Transverse colon (tissue), 4 donors: ENCODE measurements at regions not wholly inside any gene's neighbourhood (a gene's known extent, or its start where the extent isn't known, plus 50 kb on each side); places are given as distances from the start of the nearest gene placed in this dataset.
A peak's percentile ranks its signal among the peaks of the same experiment; 100 is the strongest.

Experiments
- DNase-seq: peaks from one replicate; pipeline ENCODE4 v3.0.0-alpha.2; 2019
- H3K27ac ChIP-seq, 4 donors: fragments of 200-600 bp; sonication (generic); 2 replicates each; pipeline ENCODE4 v1.5.1; 2016 to 2018; ENCODE audit warnings: inconsistent platforms in 4 of 4
- H3K27me3 ChIP-seq: fragments of 200-600 bp; sonication (generic); 2 replicates; pipeline ENCODE4 v1.5.1; 2017; ENCODE audit warnings: inconsistent platforms
- H3K36me3 ChIP-seq, 4 donors: fragments of 200-600 bp; sonication (generic); 2 replicates each; pipeline ENCODE4 v1.5.1; 2017 to 2019; ENCODE audit warnings: inconsistent platforms in 4 of 4
- H3K4me1 ChIP-seq, 4 donors: fragments of 200-600 bp; sonication (generic); 2 replicates each; pipeline ENCODE4 v1.5.1; 2017 to 2020; ENCODE audit warnings: inconsistent platforms in 4 of 4
- H3K4me3 ChIP-seq, 4 donors: fragments of 200-600 bp; sonication (generic); 1 replicate in 1 of 4; 2 replicates in 3 of 4; pipeline versions ENCODE4 v1.5.1 to v1.6.1; 2017 to 2019; ENCODE audit warnings: inconsistent platforms in 4 of 4
- H3K9me3 ChIP-seq, 2 donors: fragments of 200-600 bp; sonication (generic); 2 replicates each; pipeline ENCODE4 v1.5.1; 2017 to 2019; ENCODE audit warnings: inconsistent platforms in 2 of 2
- CTCF ChIP-seq, 5 experiments: fragments of 200-600 bp in 3 of 5; fragments of 450-650 bp in 2 of 5; sonication (generic) in 3 of 5; IDR thresholded peaks; 1 replicate in 2 of 5; 2 replicates in 3 of 5; pipeline ENCODE4 v1.5.1; 2016 to 2017; ENCODE audit warnings: antibody characterized with exemption in 5 of 5, inconsistent platforms in 3 of 5, mild to moderate bottlenecking in 2 of 5, moderate library complexity in 1 of 5
- EP300 ChIP-seq: sonication (generic); formaldehyde crosslinking; IDR thresholded peaks from one replicate; pipeline ENCODE4 v1.6.1; 2017; ENCODE audit warnings: antibody characterized with exemption, low read depth
- POLR2A ChIP-seq: fragments of 450-650 bp; IDR thresholded peaks from one replicate; pipeline ENCODE4 v1.6.1; 2016; ENCODE audit warnings: antibody characterized with exemption, mild to moderate bottlenecking, moderate library complexity
- POLR2AphosphoS5 ChIP-seq, 3 donors: sonication (generic); formaldehyde crosslinking; IDR thresholded peaks; one replicate each; pipeline ENCODE4 v1.6.1; 2016; ENCODE audit warnings: antibody characterized with exemption in 3 of 3
- WGBS, 2 donors: methylation state at CpG; one replicate each; pipeline ENCODE4 v1.1.5; 2018; ENCODE audit warnings: low coverage in 1 of 2; 5-methylcytosine and 5-hydroxymethylcytosine counted together
- in situ Hi-C, 4 donors: fragments of 200-750 bp; cut with MboI; loops; one replicate each; pipeline versions ENCODE4 v1.15.0 to v1.15.1; 2017; ENCODE audit warnings: low sequenced_read_pairs in 3 of 4, low pct_ligation_motif_present in 1 of 4, low pct_unique_long_range_greater_than_20kb in 1 of 4
- intact Hi-C: fragments of 100-400 bp; cut with DNase I; formaldehyde crosslinking; loops from one replicate; pipeline ENCODE4 v1.15.1; 2023; ENCODE audit warnings: low total_unique reads

DNA sequence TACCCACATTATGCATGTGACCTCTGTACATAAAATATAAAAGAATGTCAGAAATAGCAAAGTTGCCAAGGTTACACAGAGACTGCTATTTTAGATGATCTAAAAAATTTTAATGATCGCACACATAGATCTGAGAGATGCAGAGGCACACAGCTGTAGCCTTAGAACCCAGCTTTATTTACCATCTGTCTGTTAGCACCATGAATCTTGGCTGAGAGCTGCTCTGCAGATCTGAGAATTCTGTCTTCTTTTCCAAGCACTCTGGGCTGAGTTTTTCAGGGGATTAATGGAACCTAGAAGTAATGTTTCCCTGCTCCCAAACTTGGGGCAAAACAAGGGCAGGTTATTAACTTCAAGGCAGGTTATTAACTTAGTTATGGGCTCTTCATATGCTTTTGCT is 248.7 kb upstream of the JAG1 start:
- DNase-seq: no peak
- peak overlapping the region in 2 of 4 donors; percentile 19 to 27 for H3K27ac ChIP-seq
- H3K27me3 ChIP-seq: no peaks in the 10 kb centered on the region
- no peaks in the 10 kb centered on the region for H3K9me3 ChIP-seq
- no peak for TF ChIP-seq EP300
- no peak for TF ChIP-seq POLR2AphosphoS5 (IDR thresholded peaks at IDR 0.05)
- no peak for TF ChIP-seq CTCF (IDR thresholded peaks at IDR 0.05)
- no peak for TF ChIP-seq POLR2A
- no peaks in the 10 kb centered on the region for H3K36me3 ChIP-seq
- no peak overlapping the region for H3K4me3 ChIP-seq
- intact Hi-C loops (no loop called here), in situ Hi-C loops (no loop called here)
- H3K4me1 ChIP-seq: no peaks in the 10 kb centered on the region
- WGBS, 2 donors: 76 to 80% methylated on average over 1 of the region's 1 CpG

- TF ChIP-seq CTCF (IDR thresholded peaks at IDR 0.05): no peak
- TF ChIP-seq EP300: no peak
- TF ChIP-seq POLR2A: no peak
- no peak for TF ChIP-seq POLR2AphosphoS5 (IDR thresholded peaks at IDR 0.05)
- DNase-seq: no peak
- Histone ChIP-seq H3K4me3 (no peak overlapping the region), H3K27me3 (no peaks in the 10 kb centered on the region), H3K36me3 (no peaks in the 10 kb centered on the region), H3K27ac (peak overlapping the region in 1 of 4 donors; percentile 27), H3K9me3 (no peaks in the 10 kb centered on the region), H3K4me1 (no peaks in the 10 kb centered on the region)
- in situ Hi-C loops: no loop called here
- intact Hi-C loops: no loop called here
- WGBS, 2 donors: 68 to 73% methylated on average over 6 of the region's 6 CpGs
These were observed 249.1 kb upstream of the JAG1 start for GRCh38 chr20:10922941-10923340.

GRCh38 chr20:10924644-10925201 is 250.9 kb upstream of the JAG1 start:
- intact Hi-C loops: no loop called here
- no peaks in the 10 kb centered on the region for H3K36me3 ChIP-seq
- H3K9me3 ChIP-seq: no peaks in the 10 kb centered on the region
- H3K4me3 ChIP-seq: no peak overlapping the region
- TF ChIP-seq CTCF (IDR thresholded peaks at IDR 0.05) (no peak), POLR2AphosphoS5 (IDR thresholded peaks at IDR 0.05) (peak in 1 of 3 donors; percentile 27), EP300 (no peak)
- 53% methylated on average over 1 of the region's 1 CpG; no CpG with 5 or more reads in 1 of the 2 donors for WGBS, 2 donors
- peak overlapping the region in 1 of 4 donors; percentile 21 for H3K27ac ChIP-seq
- peaks cover 0 to 6% (median 0%) of the 10 kb centered on the region in 4 donors for H3K4me1 ChIP-seq
- no peak for DNase-seq
- in situ Hi-C loops: no loop called here
- H3K27me3 ChIP-seq: no peaks in the 10 kb centered on the region

- no peak for DNase-seq
- TF ChIP-seq POLR2A (no peak), CTCF (IDR thresholded peaks at IDR 0.05) (no peak), POLR2AphosphoS5 (IDR thresholded peaks at IDR 0.05) (no peak)
- in situ Hi-C loops: no loop called here
- peaks cover 0 to 6% (median 0%) of the 10 kb centered on the region in 4 donors for H3K4me1 ChIP-seq
- H3K27ac ChIP-seq: no peak overlapping the region
- H3K27me3 ChIP-seq: no peaks in the 10 kb centered on the region
- no peak overlapping the region for H3K4me3 ChIP-seq
- H3K9me3 ChIP-seq: no peaks in the 10 kb centered on the region
- WGBS, 2 donors: 56 to 60% methylated on average over 3 of the region's 3 CpGs
- no peaks in the 10 kb centered on the region for H3K36me3 ChIP-seq
- intact Hi-C loops: loop anchor here (2.0 kb wide), 1 partner anchor 65 kb away; no protein-coding TSS in a partner anchor
These were observed 252.0 kb upstream of the JAG1 start for GRCh38 chr20:10925767-10926166.
